Activated T-helper 1 cell treated with anti-CD3 and anti-CD28 coated beads, Interleukin-12 subunit alpha, Interleukin-12 subunit beta, Interleukin-2, Interleukin-4 antibody, amounts not matched to agents 30 ng/mL and 10 ng/mL and 1 ng/mL, durations not matched to agents 14 hours and 24 hours and 36 hours (primary cell): ENCODE measurements at regions not wholly inside any gene's neighbourhood (a gene's known extent, or its start where the extent isn't known, plus 50 kb on each side); places are given as distances from the start of the nearest gene placed in this dataset.
"Not testable (repeated sequence)": the region's sequence is repeated elsewhere in the genome, so short reads cannot be mapped to it uniquely, and the experiment has no call there.

Experiments used
- DNase-seq: peaks from one replicate; pipeline ENCODE4 v3.0.0; 2021; ENCODE audit warnings: low spot score
- H3K27ac Mint-ChIP-seq: one replicate; pipeline ENCODE4 v1.8.0; 2021; ENCODE audit warnings: mild to moderate bottlenecking, mixed read lengths
- H3K27me3 Mint-ChIP-seq: one replicate; pipeline ENCODE4 v1.8.0; 2022; ENCODE audit warnings: mild to moderate bottlenecking, moderate library complexity, mixed read lengths; ENCODE audit not compliant: insufficient read depth
- H3K36me3 Mint-ChIP-seq: one replicate; pipeline ENCODE4 v1.8.0; 2021; ENCODE audit warnings: low read depth, mixed read lengths
- H3K4me1 Mint-ChIP-seq: one replicate; pipeline ENCODE4 v1.8.0; 2021; ENCODE audit warnings: low read depth, mixed read lengths
- H3K4me3 Mint-ChIP-seq: one replicate; pipeline ENCODE4 v1.8.0; 2021; ENCODE audit warnings: mild to moderate bottlenecking, moderate library complexity, mixed read lengths
- H3K9me3 Mint-ChIP-seq: one replicate; pipeline ENCODE4 v1.8.0; 2021; ENCODE audit warnings: mixed read lengths
- intact Hi-C: fragments of 100-400 bp; cut with micrococcal nuclease; formaldehyde crosslinking; loops from one replicate; pipeline ENCODE4 v1.15.1; 2024

DNA sequence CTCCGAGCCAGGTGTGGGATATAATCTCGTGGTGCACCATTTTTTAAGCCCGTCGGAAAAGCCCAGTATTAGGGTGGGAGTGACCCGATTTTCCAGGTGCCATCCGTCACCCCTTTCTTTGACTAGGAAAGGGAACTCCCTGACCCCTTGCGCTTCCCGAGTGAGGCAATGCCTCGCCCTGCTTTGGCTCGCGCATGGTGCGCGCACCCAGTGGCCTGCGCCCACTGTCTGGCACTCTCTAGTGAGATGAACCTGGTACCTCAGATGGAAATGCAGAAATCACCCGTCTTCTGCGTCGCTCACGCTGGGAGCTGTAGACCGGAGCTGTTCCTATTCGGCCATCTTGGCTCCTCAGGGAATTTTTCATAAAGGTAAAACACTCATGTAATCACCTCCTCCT lies 63.9 kb downstream of the RWDD3 start:
- H3K27me3 Mint-ChIP-seq, H3K4me3 Mint-ChIP-seq, DNase-seq, H3K36me3 Mint-ChIP-seq, H3K9me3 Mint-ChIP-seq, H3K27ac Mint-ChIP-seq, intact Hi-C loops, H3K4me1 Mint-ChIP-seq: not testable (repeated sequence)

DNA sequence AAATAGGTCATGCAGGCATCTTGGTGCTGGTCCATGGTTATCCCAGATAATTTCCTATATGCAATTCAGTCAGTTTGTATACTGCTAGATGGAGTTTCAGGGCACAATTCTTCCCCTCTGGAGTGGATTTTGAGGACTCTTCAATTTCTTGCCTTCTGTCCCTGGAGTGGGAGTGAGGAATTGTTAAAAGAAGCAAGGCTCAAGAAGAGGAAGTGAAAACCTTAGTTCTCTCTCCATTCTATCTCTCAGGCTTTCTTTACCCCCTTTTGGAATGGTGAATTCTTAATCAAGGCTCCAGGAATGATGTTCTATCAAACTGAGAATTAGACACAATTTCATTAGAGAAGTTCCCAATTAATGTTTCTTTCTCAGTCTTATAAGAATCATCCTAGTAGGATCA lies 67.1 kb downstream of the RWDD3 start:
- H3K27ac Mint-ChIP-seq, result no peak overlapping the region
- DNase-seq, result no peak
- intact Hi-C loops, result no loop called here
- no peaks in the 10 kb centered on the region for H3K36me3 Mint-ChIP-seq
- no peaks in the 10 kb centered on the region for H3K4me1 Mint-ChIP-seq
- H3K9me3 Mint-ChIP-seq, result peaks cover 3% of the 10 kb centered on the region
- no peak overlapping the region for H3K4me3 Mint-ChIP-seq
- no peaks in the 10 kb centered on the region for H3K27me3 Mint-ChIP-seq

DNA sequence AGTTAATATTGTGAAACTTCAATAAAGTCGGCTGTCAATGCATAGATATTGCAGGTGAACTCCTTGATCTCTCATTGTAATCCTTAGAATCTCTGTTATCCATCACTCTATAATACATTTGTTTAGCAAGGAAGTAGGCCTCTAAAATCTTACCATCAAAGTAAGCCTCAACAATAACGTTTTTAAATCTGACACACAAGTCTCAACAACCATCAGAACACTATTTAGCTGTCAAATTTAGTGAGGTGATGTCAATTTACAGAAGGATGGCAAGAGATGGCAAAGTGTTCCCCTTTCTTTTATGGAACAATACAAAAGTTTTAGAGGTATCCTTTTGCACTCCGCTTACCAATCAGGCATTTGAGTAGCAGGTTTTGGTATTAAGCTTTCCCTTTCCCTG lies 67.6 kb downstream of the RWDD3 start:
- Mint-ChIP-seq H3K4me1 (no peaks in the 10 kb centered on the region), H3K4me3 (no peak overlapping the region), H3K27ac (no peak overlapping the region), H3K27me3 (no peaks in the 10 kb centered on the region), H3K36me3 (no peaks in the 10 kb centered on the region), H3K9me3 (peaks cover 3% of the 10 kb centered on the region)
- intact Hi-C loops, result no loop called here
- no peak for DNase-seq

DNA sequence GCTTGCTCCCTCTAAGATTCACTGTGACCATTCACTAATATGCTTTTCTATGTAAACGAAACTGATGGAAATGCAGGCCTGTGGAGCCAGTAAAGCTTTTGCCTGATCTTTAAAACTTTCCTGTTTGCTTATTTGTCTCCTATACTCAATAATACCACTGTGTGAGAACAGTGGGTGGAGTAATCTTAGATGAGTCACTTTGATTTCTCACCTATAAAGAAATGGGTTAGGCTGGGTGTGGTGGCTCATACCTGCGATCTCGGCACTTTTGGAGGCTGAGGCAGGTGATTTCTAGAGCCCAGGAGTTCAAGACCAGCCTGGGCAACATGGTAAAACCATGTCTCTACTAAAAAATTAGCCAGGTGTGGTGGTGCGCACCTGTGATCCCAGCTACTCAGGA lies 70.8 kb downstream of the RWDD3 start:
- peaks cover 3% of the 10 kb centered on the region for H3K9me3 Mint-ChIP-seq
- H3K4me3 Mint-ChIP-seq, result no peak overlapping the region
- no peaks in the 10 kb centered on the region for H3K4me1 Mint-ChIP-seq
- intact Hi-C loops, result no loop called here
- H3K27ac Mint-ChIP-seq, result no peak overlapping the region
- H3K27me3 Mint-ChIP-seq, result no peaks in the 10 kb centered on the region
- no peaks in the 10 kb centered on the region for H3K36me3 Mint-ChIP-seq
- no peak for DNase-seq

DNA sequence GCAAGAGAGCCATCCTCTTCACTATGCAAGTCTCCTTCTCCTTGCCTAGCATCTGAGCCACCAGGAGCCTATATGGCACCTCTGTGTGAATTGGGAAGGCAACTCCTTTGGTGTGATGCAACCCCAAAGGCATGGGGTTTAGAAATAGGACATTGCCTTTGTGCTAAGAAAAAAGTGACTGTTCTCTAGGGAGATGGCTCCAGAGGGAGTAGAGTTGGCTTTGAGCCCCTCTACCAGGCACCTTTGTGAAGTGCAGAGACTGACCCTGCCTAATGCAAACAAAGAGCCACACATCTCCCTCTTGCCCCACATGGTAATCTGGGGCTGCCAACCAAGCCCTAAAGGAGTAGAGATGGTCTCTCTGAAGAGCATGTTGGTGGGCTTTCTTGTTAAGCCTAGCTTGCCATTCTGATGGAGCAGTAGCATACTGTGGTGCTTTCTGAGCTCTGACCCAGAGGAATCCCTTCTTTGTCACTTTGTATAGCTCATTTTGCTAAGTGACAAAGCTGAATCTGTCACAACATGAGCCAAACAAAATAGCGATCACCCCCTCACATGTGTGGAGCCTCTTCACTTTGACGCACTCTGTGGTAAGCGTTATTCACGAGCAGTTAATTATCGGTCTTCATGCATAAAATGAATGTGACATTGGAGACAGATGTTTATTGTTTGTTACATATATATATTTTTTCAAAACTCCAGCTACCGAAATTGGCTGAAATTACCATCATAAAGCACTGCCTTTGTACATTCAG lies 74.4 kb downstream of the RWDD3 start:
- H3K27me3 Mint-ChIP-seq, result no peaks in the 10 kb centered on the region
- H3K36me3 Mint-ChIP-seq, result no peaks in the 10 kb centered on the region
- H3K4me3 Mint-ChIP-seq, result no peak overlapping the region
- no peak overlapping the region for H3K27ac Mint-ChIP-seq
- no peaks in the 10 kb centered on the region for H3K9me3 Mint-ChIP-seq
- intact Hi-C loops, result no loop called here
- H3K4me1 Mint-ChIP-seq, result no peaks in the 10 kb centered on the region
- no peak for DNase-seq

DNA sequence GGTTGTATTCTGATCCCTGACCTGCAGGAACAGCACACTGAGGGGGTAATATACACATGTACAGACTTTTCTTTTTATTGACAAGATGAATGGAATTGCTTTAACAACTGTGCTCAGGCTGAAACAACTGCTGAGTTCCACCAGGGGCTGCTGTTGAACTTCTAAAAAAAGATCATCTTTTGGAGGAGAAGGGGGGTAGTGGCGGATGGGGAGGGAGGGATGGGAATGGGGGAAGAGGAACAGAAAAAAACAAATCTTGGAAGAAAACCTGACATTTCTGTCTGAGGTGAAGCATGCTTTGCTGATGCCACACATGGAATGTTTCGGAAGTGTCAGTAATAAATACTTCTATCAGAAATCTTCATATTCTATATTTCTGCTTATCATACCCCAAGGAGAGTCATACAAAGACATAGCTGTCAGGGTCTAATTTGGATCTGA lies 75.0 kb downstream of the RWDD3 start:
- Mint-ChIP-seq H3K4me1 (no peaks in the 10 kb centered on the region), H3K27me3 (no peaks in the 10 kb centered on the region), H3K4me3 (no peak overlapping the region), H3K27ac (no peak overlapping the region), H3K36me3 (no peaks in the 10 kb centered on the region), H3K9me3 (no peaks in the 10 kb centered on the region)
- intact Hi-C loops, result no loop called here
- no peak for DNase-seq

DNA sequence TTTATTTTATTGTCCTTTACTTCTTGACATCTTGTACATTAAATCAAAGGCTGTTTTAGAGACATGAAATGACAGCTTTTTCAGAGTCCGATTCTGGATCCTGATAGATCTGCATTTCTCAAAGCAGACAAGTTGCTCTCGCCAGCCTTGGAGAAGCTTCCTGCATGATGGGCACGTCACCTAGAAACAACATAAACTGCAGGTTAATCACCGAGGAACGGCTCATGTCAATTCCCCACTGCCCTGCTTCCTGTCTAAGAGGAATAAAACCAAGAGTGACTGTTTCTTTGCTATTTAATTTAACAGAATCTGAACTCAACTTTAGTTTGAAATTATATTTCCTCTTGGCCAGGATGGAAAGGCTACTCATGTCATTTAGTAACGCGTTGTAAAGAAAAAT lies 77.0 kb downstream of the RWDD3 start:
- H3K4me1 Mint-ChIP-seq, result no peaks in the 10 kb centered on the region
- H3K27ac Mint-ChIP-seq, result no peak overlapping the region
- intact Hi-C loops, result no loop called here

DNA sequence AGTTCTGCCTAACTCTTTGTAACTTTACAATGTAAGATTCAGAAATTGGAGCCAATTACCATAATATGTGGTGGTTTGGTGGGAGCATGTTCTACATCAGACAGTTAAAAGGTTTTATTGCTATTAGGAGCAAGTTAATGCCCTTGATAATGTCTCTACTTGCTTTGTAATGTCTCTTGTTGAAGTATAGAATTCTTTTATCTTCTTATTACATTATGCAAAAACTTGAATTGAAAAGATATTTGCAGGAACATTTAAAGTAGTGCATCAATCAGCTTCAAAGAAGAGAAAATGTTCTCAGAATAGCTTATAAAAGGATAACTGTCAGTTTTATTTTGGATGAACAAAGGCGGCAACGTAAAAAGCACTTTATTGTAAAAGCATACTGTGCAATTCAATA lies 77.8 kb downstream of the RWDD3 start:
- Mint-ChIP-seq H3K36me3 (no peaks in the 10 kb centered on the region), H3K27ac (no peak overlapping the region), H3K4me3 (no peak overlapping the region), H3K27me3 (peaks cover 3% of the 10 kb centered on the region), H3K9me3 (no peaks in the 10 kb centered on the region), H3K4me1 (no peaks in the 10 kb centered on the region)
- DNase-seq, result no peak
- intact Hi-C loops, result no loop called here

More for the DNA sequence above, 77.0 kb downstream of the RWDD3 start:
- DNase-seq, result no peak
- H3K9me3 Mint-ChIP-seq, result no peaks in the 10 kb centered on the region
- no peaks in the 10 kb centered on the region for H3K36me3 Mint-ChIP-seq
- no peak overlapping the region for H3K4me3 Mint-ChIP-seq
- peaks cover 3% of the 10 kb centered on the region for H3K27me3 Mint-ChIP-seq

DNA sequence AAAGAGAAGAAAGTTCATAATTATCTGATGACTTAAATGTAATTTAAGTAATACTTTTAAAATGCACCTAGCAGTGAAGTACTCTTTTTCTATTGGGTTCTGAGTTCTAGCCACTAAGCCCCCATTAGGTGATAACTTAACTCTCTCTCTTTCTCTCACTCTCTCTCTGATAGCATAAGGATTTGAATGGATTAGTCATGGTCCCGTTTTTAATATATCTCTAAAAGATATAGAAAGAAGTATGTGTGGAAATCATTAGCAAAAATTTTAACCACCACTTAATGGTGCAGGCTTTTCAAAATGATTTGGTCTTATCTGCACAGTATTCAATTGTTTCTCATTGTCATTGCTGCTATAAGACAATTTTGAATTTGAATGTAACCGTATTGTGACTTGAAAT lies 78.2 kb downstream of the RWDD3 start:
- intact Hi-C loops, result no loop called here
- Mint-ChIP-seq H3K4me1 (no peaks in the 10 kb centered on the region), H3K4me3 (no peak overlapping the region), H3K36me3 (no peaks in the 10 kb centered on the region), H3K9me3 (no peaks in the 10 kb centered on the region), H3K27ac (no peak overlapping the region), H3K27me3 (peaks cover 3% of the 10 kb centered on the region)
- no peak for DNase-seq

DNA sequence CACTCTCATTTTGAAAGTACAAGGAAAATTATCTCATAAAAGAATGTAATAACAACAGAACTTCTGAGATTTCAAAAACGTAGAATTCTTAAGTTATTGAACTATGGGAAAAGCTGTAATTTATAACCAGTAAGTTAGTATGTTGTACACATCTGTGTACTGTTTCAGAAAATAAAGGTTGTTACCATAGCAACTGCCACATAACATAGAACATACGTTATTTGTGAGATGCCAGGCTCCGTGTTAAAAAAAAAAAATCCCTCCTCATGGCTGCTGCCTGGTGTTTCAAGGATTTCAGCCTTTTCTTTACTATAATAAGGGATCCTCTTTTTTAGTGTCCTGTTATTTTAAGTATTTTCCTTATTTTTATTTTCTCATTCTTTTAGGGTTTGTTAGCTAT lies 79.5 kb downstream of the RWDD3 start:
- no peak overlapping the region for H3K27ac Mint-ChIP-seq
- no peaks in the 10 kb centered on the region for H3K4me1 Mint-ChIP-seq
- H3K36me3 Mint-ChIP-seq, result no peaks in the 10 kb centered on the region
- no peaks in the 10 kb centered on the region for H3K9me3 Mint-ChIP-seq
- peaks cover 3% of the 10 kb centered on the region for H3K27me3 Mint-ChIP-seq
- H3K4me3 Mint-ChIP-seq, result no peak overlapping the region
- intact Hi-C loops, result no loop called here
- DNase-seq, result no peak

DNA sequence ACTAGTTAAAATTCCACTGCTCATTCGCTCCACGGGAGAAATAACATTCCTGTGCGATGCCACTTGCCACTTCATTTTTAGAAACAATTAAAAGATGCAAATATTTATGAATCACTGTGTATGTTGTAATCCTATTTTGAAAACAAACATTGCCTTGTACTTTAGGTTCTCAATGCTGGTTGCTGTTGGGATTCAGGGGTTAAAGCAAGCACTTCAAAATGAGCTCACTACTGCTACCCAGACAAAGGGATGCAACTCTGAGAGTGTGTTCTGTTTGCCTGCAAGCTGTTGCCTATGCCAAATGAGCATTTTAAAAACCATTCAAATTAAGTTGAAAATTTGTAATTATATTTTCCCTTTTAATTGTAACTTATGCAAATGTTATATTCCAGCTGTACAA lies 87.5 kb downstream of the RWDD3 start:
- Mint-ChIP-seq H3K4me3 (no peak overlapping the region), H3K27me3 (no peaks in the 10 kb centered on the region), H3K4me1 (no peaks in the 10 kb centered on the region), H3K9me3 (no peaks in the 10 kb centered on the region), H3K36me3 (no peaks in the 10 kb centered on the region), H3K27ac (no peak overlapping the region)
- intact Hi-C loops, result no loop called here
- no peak for DNase-seq

DNA sequence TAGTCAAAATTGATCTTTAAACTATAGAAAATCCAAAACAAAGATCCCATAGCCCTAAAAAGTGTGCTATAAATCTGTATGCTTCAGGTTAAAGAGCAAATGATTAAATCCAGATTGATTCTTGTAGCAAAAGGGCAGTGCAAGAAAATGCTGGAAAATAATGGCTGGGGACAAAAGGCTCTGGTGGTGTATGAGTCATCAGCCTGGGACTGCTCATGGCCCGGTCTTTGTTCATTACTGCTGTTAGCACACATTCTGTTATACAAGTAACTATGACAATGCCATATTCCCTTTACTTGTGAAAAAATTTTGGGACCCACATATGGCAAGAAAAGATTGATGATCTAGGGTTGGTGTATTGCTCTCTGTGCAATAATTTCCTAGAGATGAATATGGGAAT lies 89.1 kb downstream of the RWDD3 start:
- no peaks in the 10 kb centered on the region for H3K9me3 Mint-ChIP-seq
- no peak overlapping the region for H3K4me3 Mint-ChIP-seq
- H3K36me3 Mint-ChIP-seq, result no peaks in the 10 kb centered on the region
- no peak for DNase-seq
- H3K27ac Mint-ChIP-seq, result no peak overlapping the region
- intact Hi-C loops, result no loop called here
- H3K27me3 Mint-ChIP-seq, result no peaks in the 10 kb centered on the region
- no peaks in the 10 kb centered on the region for H3K4me1 Mint-ChIP-seq

DNA sequence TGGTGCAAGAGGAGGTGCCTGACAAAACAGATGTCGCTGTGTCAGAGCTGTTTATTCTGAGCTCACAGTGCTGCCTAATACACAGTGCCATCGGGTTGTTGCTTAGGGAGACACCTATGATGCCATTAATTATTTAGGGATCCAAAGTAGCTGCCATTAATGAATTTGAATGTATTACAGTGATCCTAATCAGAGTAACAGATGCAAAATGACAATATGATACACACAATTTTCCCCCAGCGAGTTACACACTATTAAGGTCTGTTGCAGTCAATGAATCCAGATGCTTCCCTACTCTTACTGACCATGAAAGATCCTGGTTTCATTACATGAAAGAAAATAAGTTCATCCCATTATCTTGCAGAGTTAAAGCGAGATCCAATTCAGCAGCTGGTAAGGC lies 91.3 kb downstream of the RWDD3 start:
- Mint-ChIP-seq H3K27ac (no peak overlapping the region), H3K36me3 (no peaks in the 10 kb centered on the region), H3K4me3 (no peak overlapping the region), H3K27me3 (no peaks in the 10 kb centered on the region), H3K9me3 (no peaks in the 10 kb centered on the region), H3K4me1 (no peaks in the 10 kb centered on the region)
- no peak for DNase-seq
- intact Hi-C loops, result no loop called here

DNA sequence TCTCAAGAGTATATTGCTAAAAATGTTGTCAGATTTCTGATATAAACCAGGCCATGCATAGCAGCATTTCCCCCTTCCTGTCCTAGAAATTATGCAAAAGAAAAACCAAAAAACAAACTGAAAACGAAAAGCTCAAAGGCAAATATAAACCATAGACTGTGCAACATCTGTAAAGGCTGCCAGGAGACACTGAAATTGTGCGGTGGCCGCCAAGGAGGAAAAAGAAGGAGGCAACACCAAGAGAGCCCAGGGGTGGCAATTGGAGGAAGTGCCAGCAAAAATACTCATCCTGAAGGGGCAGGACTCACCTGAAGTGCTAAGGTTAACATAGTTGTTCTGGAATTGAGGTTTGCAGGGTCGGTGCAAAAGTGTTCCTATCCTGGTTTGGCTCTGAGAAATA lies 92.0 kb downstream of the RWDD3 start:
- H3K4me3 Mint-ChIP-seq, result no peak overlapping the region
- no peak overlapping the region for H3K27ac Mint-ChIP-seq
- no peak for DNase-seq
- H3K4me1 Mint-ChIP-seq, result no peaks in the 10 kb centered on the region
- H3K9me3 Mint-ChIP-seq, result no peaks in the 10 kb centered on the region
- intact Hi-C loops, result no loop called here
- H3K36me3 Mint-ChIP-seq, result no peaks in the 10 kb centered on the region
- H3K27me3 Mint-ChIP-seq, result no peaks in the 10 kb centered on the region
